Glutamatergic neuron (in vitro differentiated cells): ENCODE measurements at regions not wholly inside any gene's neighbourhood (a gene's known extent, or its start where the extent isn't known, plus 50 kb on each side); places are given as distances from the start of the nearest gene placed in this dataset.

Experiments used
- DNase-seq: peaks from one replicate; pipeline ENCODE4 v3.0.0; 2022
- H3K27ac Mint-ChIP-seq: one replicate; pipeline ENCODE4 v1.8.0; 2020; ENCODE audit warnings: mild to moderate bottlenecking, mixed read lengths, inconsistent platforms; ENCODE audit not compliant: unreplicated experiment
- H3K27me3 Mint-ChIP-seq: one replicate; pipeline ENCODE4 v1.8.0; 2020; ENCODE audit warnings: mild to moderate bottlenecking, moderate library complexity, mixed read lengths, inconsistent platforms; ENCODE audit not compliant: unreplicated experiment
- H3K36me3 Mint-ChIP-seq: one replicate; pipeline ENCODE4 v1.8.0; 2020; ENCODE audit warnings: mild to moderate bottlenecking, mixed read lengths, inconsistent platforms; ENCODE audit not compliant: unreplicated experiment
- H3K4me1 Mint-ChIP-seq: one replicate; pipeline ENCODE4 v1.8.0; 2020; ENCODE audit warnings: mild to moderate bottlenecking, low read depth, mixed read lengths, inconsistent platforms; ENCODE audit not compliant: unreplicated experiment
- H3K4me3 Mint-ChIP-seq: one replicate; pipeline ENCODE4 v1.8.0; 2020; ENCODE audit warnings: mild to moderate bottlenecking, mixed read lengths, inconsistent platforms; ENCODE audit not compliant: unreplicated experiment
- H3K9me3 Mint-ChIP-seq: one replicate; pipeline ENCODE4 v1.8.0; 2020; ENCODE audit warnings: mild to moderate bottlenecking, moderate library complexity, mixed read lengths, inconsistent platforms; ENCODE audit not compliant: unreplicated experiment
- CTCF ChIP-seq: fragments of 200-600 bp; sonication (generic); IDR thresholded peaks from one replicate; pipeline ENCODE4 v1.5.0; 2021; ENCODE audit not compliant: partially characterized antibody, unreplicated experiment

GRCh38 chr2:200039724-200040650 is 84.6 kb downstream of the MAIP1 start:
- DNase-seq, result no peak
- H3K9me3 Mint-ChIP-seq, result peaks cover under 1% of the 10 kb centered on the region

GRCh38 chr2:200040831-200041230 is 85.4 kb downstream of the MAIP1 start:
- Mint-ChIP-seq H3K27ac (no peak overlapping the region), H3K9me3 (peaks cover 2% of the 10 kb centered on the region), H3K36me3 (peaks cover 11% of the 10 kb centered on the region), H3K4me3 (no peak overlapping the region), H3K27me3 (no peaks in the 10 kb centered on the region), H3K4me1 (peaks cover 4% of the 10 kb centered on the region)
- DNase-seq, result no peak
- no peak for TF ChIP-seq CTCF

More at GRCh38 chr2:200039724-200040650, 84.6 kb downstream of the MAIP1 start:
- Mint-ChIP-seq H3K27me3 (no peaks in the 10 kb centered on the region), H3K4me3 (no peak overlapping the region), H3K27ac (no peak overlapping the region), H3K4me1 (peaks cover 4% of the 10 kb centered on the region), H3K36me3 (peaks cover 10% of the 10 kb centered on the region)
- no peak for TF ChIP-seq CTCF

GRCh38 chr2:200041639-200042038 is 86.3 kb downstream of the MAIP1 start:
- no peaks in the 10 kb centered on the region for H3K27me3 Mint-ChIP-seq
- H3K9me3 Mint-ChIP-seq, result peaks cover 4% of the 10 kb centered on the region
- H3K4me3 Mint-ChIP-seq, result no peak overlapping the region
- TF ChIP-seq CTCF, result no peak
- H3K4me1 Mint-ChIP-seq, result peaks cover 4% of the 10 kb centered on the region
- H3K36me3 Mint-ChIP-seq, result peaks cover 16% of the 10 kb centered on the region
- DNase-seq, result no peak
- no peak overlapping the region for H3K27ac Mint-ChIP-seq

- Mint-ChIP-seq H3K9me3 (peaks cover 5% of the 10 kb centered on the region), H3K27ac (no peak overlapping the region), H3K4me1 (peaks cover 4% of the 10 kb centered on the region), H3K4me3 (no peak overlapping the region), H3K36me3 (peaks cover 17% of the 10 kb centered on the region), H3K27me3 (no peaks in the 10 kb centered on the region)
- no peak for DNase-seq
- TF ChIP-seq CTCF, result no peak
Observed at GRCh38 chr2:200042102-200042735, 86.8 kb downstream of the MAIP1 start.

GRCh38 chr2:200042944-200043343 is 87.6 kb downstream of the MAIP1 start:
- no peak for TF ChIP-seq CTCF
- Mint-ChIP-seq H3K4me3 (no peak overlapping the region), H3K36me3 (peaks cover 17% of the 10 kb centered on the region), H3K27me3 (no peaks in the 10 kb centered on the region), H3K27ac (no peak overlapping the region), H3K9me3 (peaks cover 5% of the 10 kb centered on the region), H3K4me1 (peaks cover 4% of the 10 kb centered on the region)
- DNase-seq, result no peak
